ENCODE measurements at regions not wholly inside any gene's neighbourhood (a gene's known extent, or its start where the extent isn't known, plus 50 kb on each side); places are given as distances from the start of the nearest gene placed in this dataset.
"Not testable (repeated sequence)": the region's sequence is repeated elsewhere in the genome, so short reads cannot be mapped to it uniquely, and the experiment has no call there.

DNA sequence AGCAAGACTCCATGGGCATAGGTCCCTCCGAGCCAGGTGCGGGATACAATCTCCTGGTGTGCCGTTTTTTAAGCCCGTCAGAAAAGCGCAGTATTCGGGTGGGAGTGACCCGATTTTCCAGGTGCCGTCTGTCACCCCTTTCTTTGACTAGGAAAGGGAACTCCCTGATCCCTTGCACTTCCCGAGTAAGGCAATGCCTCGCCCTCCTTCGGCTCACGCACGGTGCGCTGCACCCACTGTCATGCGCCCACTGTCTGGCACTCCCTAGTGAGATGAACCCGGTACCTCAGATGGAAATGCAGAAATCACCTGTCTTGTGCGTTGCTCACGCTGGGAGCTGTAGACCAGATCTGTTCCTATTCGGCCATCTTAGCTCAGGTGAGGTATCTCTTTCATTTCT is 344.1 kb upstream of the ZNF32 start:
- FAIRE-seq, result not testable (repeated sequence)

GRCh38 chr10:43986374-43986773 is 337.7 kb upstream of the ZNF32 start:
- no peak for FAIRE-seq

DNA sequence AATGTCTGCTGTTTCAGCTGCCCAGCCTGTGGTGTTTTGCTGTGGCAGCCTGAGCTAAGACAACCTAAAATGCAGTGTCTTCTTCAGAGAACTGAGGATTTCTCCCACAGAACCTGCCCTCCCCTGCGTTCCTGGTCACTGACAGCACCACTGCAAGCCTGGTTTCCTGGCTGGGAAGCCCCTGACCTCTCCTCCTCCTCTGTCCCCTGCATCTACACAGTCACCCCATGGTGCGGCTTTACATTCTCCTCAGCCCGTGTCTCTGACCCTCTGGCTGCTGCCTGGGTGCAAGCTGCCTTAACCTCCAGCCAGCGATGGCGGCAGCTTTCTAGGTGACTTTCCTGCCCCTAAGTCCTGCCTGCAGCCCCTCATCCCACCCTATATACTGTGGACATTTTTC is 337.3 kb upstream of the ZNF32 start:
- FAIRE-seq, result no peak

- no peak for FAIRE-seq
These were observed 335.2 kb upstream of the ZNF32 start for GRCh38 chr10:43983856-43984271.

- no peak for FAIRE-seq
These were observed 334.7 kb upstream of the ZNF32 start for GRCh38 chr10:43983405-43983804.

- FAIRE-seq, result no peak
These were observed 333.6 kb upstream of the ZNF32 start for GRCh38 chr10:43982250-43982649.

- FAIRE-seq, result no peak
These were observed 333.0 kb upstream of the ZNF32 start for GRCh38 chr10:43981696-43982095.

- FAIRE-seq, result no peak
These were observed 332.6 kb upstream of the ZNF32 start for GRCh38 chr10:43981232-43981631.

DNA sequence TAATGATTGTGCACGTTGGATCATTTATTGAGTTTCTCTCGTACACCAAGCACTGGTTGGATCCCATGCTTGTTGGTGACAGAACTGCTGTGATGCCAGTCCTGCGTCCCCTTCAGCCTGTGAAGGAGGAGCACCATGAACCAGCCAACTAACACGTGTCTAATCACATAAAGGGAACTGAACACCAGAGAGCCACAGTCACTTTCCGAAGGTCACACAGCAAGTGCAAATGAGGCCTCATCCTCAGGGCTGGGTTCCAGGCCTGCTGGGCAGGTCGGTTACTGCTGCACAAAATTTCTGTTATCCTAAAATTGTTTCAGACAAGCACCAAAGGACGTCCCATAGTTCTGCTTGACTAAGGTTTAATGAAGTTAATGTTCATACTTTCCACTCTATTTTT is 332.0 kb upstream of the ZNF32 start:
- no peak for FAIRE-seq

GRCh38 chr10:43980313-43980712 is 331.6 kb upstream of the ZNF32 start:
- FAIRE-seq, result no peak

DNA sequence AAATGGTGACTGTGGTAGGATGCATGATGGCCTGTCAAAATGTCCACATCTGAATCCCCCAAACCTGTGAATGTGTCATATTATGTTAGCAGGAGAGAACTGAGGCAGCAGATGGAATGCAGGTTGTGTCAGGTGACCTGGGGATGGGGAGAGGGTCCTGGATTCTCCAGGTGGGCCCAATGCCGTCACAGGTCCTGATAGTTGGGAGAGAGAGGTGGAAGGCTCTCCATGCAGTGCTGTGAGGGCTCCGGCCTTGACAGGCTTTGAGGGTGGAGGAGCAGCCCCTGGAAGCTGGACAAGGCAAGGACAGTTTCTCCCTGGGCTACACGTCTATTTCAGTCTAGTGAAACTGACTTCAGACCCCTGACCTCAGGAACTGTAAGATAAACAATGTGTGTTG is 330.9 kb upstream of the ZNF32 start:
- no peak for FAIRE-seq

DNA sequence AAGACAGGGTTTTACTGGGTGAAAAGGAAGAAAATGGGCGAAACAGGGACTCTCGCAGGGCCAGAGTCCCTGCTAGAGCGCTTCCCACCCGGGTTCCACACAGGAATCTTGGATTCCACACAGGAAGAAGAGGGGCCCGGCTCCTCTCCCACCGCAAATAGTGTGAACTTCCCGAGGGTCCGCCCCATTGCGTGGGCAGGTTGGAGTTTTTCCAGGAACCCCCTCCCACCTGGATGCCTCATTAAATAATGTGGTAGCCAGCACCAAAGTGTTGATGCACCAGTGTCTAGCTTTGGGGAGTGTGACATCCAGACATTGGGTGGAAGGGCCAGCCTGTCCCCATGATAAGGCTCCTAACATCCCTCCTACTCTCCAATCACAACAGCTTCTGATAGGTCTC is 330.3 kb upstream of the ZNF32 start:
- no peak for FAIRE-seq

DNA sequence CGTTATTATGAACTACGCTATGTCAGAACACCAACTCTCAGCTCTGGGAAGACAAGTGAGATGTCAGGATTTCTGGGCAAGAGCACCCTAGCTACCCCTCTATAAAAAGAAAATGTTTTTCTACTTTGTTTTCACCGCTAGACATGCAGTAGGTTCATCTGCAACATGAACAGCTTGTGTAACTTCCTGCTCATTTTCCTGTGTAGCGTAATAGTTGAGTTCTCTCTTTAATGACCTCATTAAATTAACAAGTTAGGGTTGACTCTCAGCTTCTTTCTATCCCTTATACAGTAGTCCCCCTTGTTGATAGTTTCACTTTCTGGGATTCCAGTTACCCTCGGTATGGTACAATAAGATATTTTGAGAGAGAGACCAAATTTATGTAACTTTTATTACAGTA is 329.4 kb upstream of the ZNF32 start:
- FAIRE-seq, result no peak

GRCh38 chr10:43976292-43976691 is 327.6 kb upstream of the ZNF32 start:
- FAIRE-seq, result no peak

GRCh38 chr10:43973801-43974200 is 325.1 kb upstream of the ZNF32 start:
- no peak for FAIRE-seq

GRCh38 chr10:43972976-43973647 is 324.4 kb upstream of the ZNF32 start:
- FAIRE-seq, result no peak

DNA sequence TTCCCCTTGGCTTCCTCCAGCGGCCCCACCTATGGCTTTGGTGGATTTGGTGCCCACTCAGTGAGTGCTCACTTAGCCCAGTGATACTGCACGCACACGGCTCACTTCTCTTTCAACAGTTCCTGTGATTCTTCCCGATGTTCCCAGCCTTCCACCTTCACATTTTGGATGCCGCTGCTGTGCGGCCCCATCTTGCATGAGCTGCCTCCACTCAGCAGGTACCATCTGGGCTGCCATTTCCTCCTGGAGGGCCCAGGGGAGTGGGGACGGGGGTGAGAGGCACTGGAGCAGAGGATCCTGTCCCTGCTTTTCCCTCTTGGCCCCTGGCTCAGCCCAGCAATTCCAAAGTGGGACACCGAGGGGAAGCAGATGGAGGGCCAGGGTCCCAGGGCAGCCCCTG is 323.3 kb upstream of the ZNF32 start:
- no peak for FAIRE-seq

GRCh38 chr10:43971306-43971705 is 322.6 kb upstream of the ZNF32 start:
- FAIRE-seq, result no peak

GRCh38 chr10:43970717-43971116 is 322.0 kb upstream of the ZNF32 start:
- no peak for FAIRE-seq

GRCh38 chr10:43970018-43970698 is 321.5 kb upstream of the ZNF32 start:
- FAIRE-seq, result no peak

GRCh38 chr10:43969506-43969905 is 320.8 kb upstream of the ZNF32 start:
- no peak for FAIRE-seq

GRCh38 chr10:43968961-43969360 is 320.3 kb upstream of the ZNF32 start:
- no peak for FAIRE-seq

DNA sequence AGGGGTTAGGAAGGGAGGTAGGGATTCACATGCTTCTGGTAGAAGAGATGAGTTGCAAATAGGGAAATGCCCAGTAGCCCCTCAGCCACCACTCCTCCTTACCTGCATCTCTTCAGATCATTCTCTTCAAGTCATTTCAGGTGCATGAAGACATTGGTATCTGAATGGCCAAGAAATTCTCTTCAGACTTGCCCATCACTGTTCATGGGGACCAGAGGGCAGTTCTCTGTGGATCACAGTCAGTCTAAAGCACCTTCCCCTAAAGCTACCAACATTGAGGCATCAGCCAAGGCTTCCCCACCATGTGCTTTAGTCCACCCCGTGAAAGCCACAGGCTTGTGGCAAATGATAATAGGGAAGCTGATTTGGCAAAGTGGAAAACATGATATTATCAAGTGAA is 319.4 kb upstream of the ZNF32 start:
- FAIRE-seq, result no peak

- FAIRE-seq, result no peak
These were observed 317.9 kb upstream of the ZNF32 start for GRCh38 chr10:43966571-43966965.

Data from endometrium (tissue), 2 donors.